CD14-positive monocyte (primary cell): ENCODE measurements at regions not wholly inside any gene's neighbourhood (a gene's known extent, or its start where the extent isn't known, plus 50 kb on each side); places are given as distances from the start of the nearest gene placed in this dataset.
"Not testable (repeated sequence)": the region's sequence is repeated elsewhere in the genome, so short reads cannot be mapped to it uniquely, and the experiment has no call there.

ENCODE experiments used
- DNase-seq, 3 donors: peaks; one replicate each; pipeline ENCODE4 v3.0.0-alpha.2; 2011 to 2022
- H2AFZ ChIP-seq: 2 replicates; pipeline ENCODE4 v1.6.0; 2012; ENCODE audit warnings: mild to moderate bottlenecking, low read depth, low read length, inconsistent platforms; ENCODE audit not compliant: insufficient read depth, poor library complexity, severe bottlenecking
- H3K27ac ChIP-seq, 2 donors: 1 replicate in 1 of 2; 2 replicates in 1 of 2; pipeline ENCODE4 v1.5.1; 2012 to 2013; ENCODE audit warnings: low read length in 2 of 2, control low read depth in 1 of 2, inconsistent platforms in 1 of 2, low read depth in 1 of 2, mild to moderate bottlenecking in 1 of 2
- H3K27me3 ChIP-seq, 2 donors: one replicate each; pipeline versions ENCODE4 v1.6.0 to v1.6.1; 2011 to 2013; ENCODE audit warnings: low read length in 2 of 2; ENCODE audit not compliant: control insufficient read depth in 2 of 2, insufficient read depth in 2 of 2
- H3K36me3 ChIP-seq, 2 donors: replicated peaks in 1 of 2; 1 replicate in 1 of 2; 2 replicates in 1 of 2; pipeline versions ENCODE4 v1.5.1 to v1.6.1; 2012 to 2013; ENCODE audit warnings: low read length in 2 of 2, control low read depth in 1 of 2, inconsistent platforms in 1 of 2, mild to moderate bottlenecking in 1 of 2; ENCODE audit not compliant: insufficient read depth in 2 of 2, control insufficient read depth in 1 of 2
- H3K4me1 ChIP-seq, 2 donors: 1 replicate in 1 of 2; 2 replicates in 1 of 2; pipeline versions ENCODE4 v1.5.1 to v1.6.1; 2012 to 2013; ENCODE audit warnings: low read length in 2 of 2, control low read depth in 1 of 2, inconsistent platforms in 1 of 2, mild to moderate bottlenecking in 1 of 2, moderate library complexity in 1 of 2; ENCODE audit not compliant: insufficient read depth in 2 of 2, control insufficient read depth in 1 of 2
- H3K4me2 ChIP-seq: replicated peaks from 2 replicates; pipeline ENCODE3; 2012; ENCODE audit warnings: low read length, moderate library complexity, mild to moderate bottlenecking; ENCODE audit not compliant: poor library complexity, severe bottlenecking; ENCODE audit errors: extremely low read depth
- H3K4me3 ChIP-seq, 3 experiments: fragments of 200-600 bp in 1 of 3; sonication (generic) in 1 of 3; replicated peaks in 1 of 3; 1 replicate in 2 of 3; 2 replicates in 1 of 3; pipeline ENCODE4 v1.5.1; 2011 to 2013; ENCODE audit warnings: low read length in 3 of 3, mild to moderate bottlenecking in 3 of 3, control low read depth in 2 of 3, low read depth in 2 of 3, inconsistent platforms in 1 of 3, moderate library complexity in 1 of 3
- H3K79me2 ChIP-seq: 2 replicates; pipeline ENCODE4 v1.6.0; 2012; ENCODE audit warnings: mild to moderate bottlenecking, control low read depth, inconsistent platforms, low read length, moderate library complexity; ENCODE audit not compliant: insufficient read depth
- H3K9ac ChIP-seq: 2 replicates; pipeline ENCODE4 v1.6.0; 2017; ENCODE audit warnings: low read length, mild to moderate bottlenecking; ENCODE audit not compliant: insufficient read depth, poor library complexity, severe bottlenecking
- H3K9me3 ChIP-seq, 2 donors: replicated peaks in 1 of 2; 1 replicate in 1 of 2; 2 replicates in 1 of 2; pipeline versions ENCODE4 v1.5.1 to v1.6.1; 2012 to 2013; ENCODE audit warnings: low read length in 2 of 2, control low read depth in 1 of 2; ENCODE audit not compliant: control insufficient read depth in 1 of 2, insufficient read depth in 1 of 2
- H4K20me1 ChIP-seq: 2 replicates; pipeline ENCODE4 v1.6.0; 2012; ENCODE audit warnings: mild to moderate bottlenecking, low read length, control low read depth, moderate library complexity; ENCODE audit not compliant: insufficient read depth
- H3K27ac Mint-ChIP-seq, 7 donors: one replicate each; pipeline ENCODE4 v1.8.0; 2020; ENCODE audit warnings: mild to moderate bottlenecking in 7 of 7, mixed read lengths in 7 of 7, moderate library complexity in 6 of 7, inconsistent platforms in 2 of 7
- H3K27me3 Mint-ChIP-seq, 3 donors: one replicate each; pipeline ENCODE4 v1.8.0; 2021 to 2022; ENCODE audit warnings: low read depth in 3 of 3, mild to moderate bottlenecking in 3 of 3, mixed read lengths in 3 of 3, moderate library complexity in 3 of 3, inconsistent platforms in 1 of 3
- H3K36me3 Mint-ChIP-seq, 2 donors: one replicate each; pipeline ENCODE4 v1.8.0; 2020; ENCODE audit warnings: mixed read lengths in 2 of 2, inconsistent platforms in 1 of 2, mild to moderate bottlenecking in 1 of 2
- H3K4me1 Mint-ChIP-seq: one replicate; pipeline ENCODE4 v1.8.0; 2020; ENCODE audit warnings: mild to moderate bottlenecking, mixed read lengths
- H3K4me3 Mint-ChIP-seq, 2 donors: one replicate each; pipeline ENCODE4 v1.8.0; 2020; ENCODE audit warnings: mild to moderate bottlenecking in 2 of 2, mixed read lengths in 2 of 2, moderate library complexity in 1 of 2
- H3K9me3 Mint-ChIP-seq, 7 donors: one replicate each; pipeline ENCODE4 v1.8.0; 2020 to 2022; ENCODE audit warnings: mixed read lengths in 7 of 7, mild to moderate bottlenecking in 6 of 7, moderate library complexity in 6 of 7, inconsistent platforms in 2 of 7
- CTCF ChIP-seq: fragments of 200-600 bp; IDR thresholded peaks from one replicate; pipeline ENCODE4 v1.8.0; 2022; ENCODE audit warnings: antibody characterized with exemption, mild to moderate bottlenecking
- WGBS: methylation state at CpG from one replicate; pipeline ENCODE4 v1.1.5; 2013; ENCODE audit warnings: missing lambda C conversion rate; ENCODE audit not compliant: insufficient coverage; 5-methylcytosine and 5-hydroxymethylcytosine counted together
- intact Hi-C, 2 donors: fragments of 100-400 bp; cut with micrococcal nuclease; formaldehyde crosslinking; loops; one replicate each; pipeline versions ENCODE4 v1.15.0 to v1.15.1; 2023

GRCh38 chr9:6144947-6145346 is 70.7 kb upstream of the IL33 start:
- intact Hi-C loops, result no loop called here
- no peaks in the 10 kb centered on the region for H3K4me1 Mint-ChIP-seq
- Histone ChIP-seq H2AFZ (no peak overlapping the region), H3K27ac (no peak overlapping the region), H3K9ac (no peak overlapping the region), H3K36me3 (no peaks in the 10 kb centered on the region), H3K27me3 (no peaks in the 10 kb centered on the region), H3K4me2 (no peak overlapping the region), H3K4me3 (no peak overlapping the region), H3K4me1 (no peaks in the 10 kb centered on the region), H3K79me2 (no peaks in the 10 kb centered on the region), H3K9me3 (peaks cover 0 to 7% of the 10 kb centered on the region in 2 donors), H4K20me1 (no peaks in the 10 kb centered on the region)
- peaks cover 0 to 2% (median 1%) of the 10 kb centered on the region in 3 donors for H3K27me3 Mint-ChIP-seq
- no peak for DNase-seq
- H3K36me3 Mint-ChIP-seq, result no peaks in the 10 kb centered on the region
- peaks cover 3 to 7% (median 5%) of the 10 kb centered on the region in 7 donors for H3K9me3 Mint-ChIP-seq
- TF ChIP-seq CTCF, result no peak
- no peak overlapping the region for H3K4me3 Mint-ChIP-seq
- WGBS, result no CpG with 5 or more reads among the region's 1 CpG
- H3K27ac Mint-ChIP-seq, result no peak overlapping the region

GRCh38 chr9:6142799-6143454 is 72.7 kb upstream of the IL33 start:
- peak overlapping the region in 1 of 7 donors; percentile 9 for H3K27ac Mint-ChIP-seq
- H2AFZ ChIP-seq, result no peak overlapping the region
- no peak overlapping the region for H3K4me2 ChIP-seq
- no peaks in the 10 kb centered on the region for H3K36me3 ChIP-seq
- intact Hi-C loops, result no loop called here
- no peaks in the 10 kb centered on the region for H3K79me2 ChIP-seq
- DNase-seq, result no peak
- no peak overlapping the region for H3K4me3 ChIP-seq
- H3K9me3 Mint-ChIP-seq, result peaks cover 0 to 7% (median 6%) of the 10 kb centered on the region in 7 donors
- H3K9ac ChIP-seq, result no peak overlapping the region
- peaks cover 1 to 4% (median 3%) of the 10 kb centered on the region in 3 donors for H3K27me3 Mint-ChIP-seq
- H3K27me3 ChIP-seq, result no peaks in the 10 kb centered on the region
- no peaks in the 10 kb centered on the region for H3K9me3 ChIP-seq
- TF ChIP-seq CTCF, result no peak
- H3K4me1 ChIP-seq, result no peaks in the 10 kb centered on the region
- H4K20me1 ChIP-seq, result no peaks in the 10 kb centered on the region
- H3K4me1 Mint-ChIP-seq, result no peaks in the 10 kb centered on the region
- no peak overlapping the region for H3K27ac ChIP-seq
- H3K4me3 Mint-ChIP-seq, result no peak overlapping the region
- H3K36me3 Mint-ChIP-seq, result no peaks in the 10 kb centered on the region

- H3K4me3 Mint-ChIP-seq, H4K20me1 ChIP-seq, H3K36me3 ChIP-seq, H3K4me3 ChIP-seq, H3K79me2 ChIP-seq, H3K27ac Mint-ChIP-seq, H3K27ac ChIP-seq, H2AFZ ChIP-seq, H3K36me3 Mint-ChIP-seq, DNase-seq, H3K9ac ChIP-seq, intact Hi-C loops, H3K4me2 ChIP-seq, H3K9me3 ChIP-seq: not testable (repeated sequence)
- Mint-ChIP-seq H3K9me3 (peaks cover 0 to 11% (median 9%) of the 10 kb centered on the region in 7 donors), H3K27me3 (peaks cover 7 to 19% (median 14%) of the 10 kb centered on the region in 3 donors), H3K4me1 (peaks cover 16% of the 10 kb centered on the region)
- peaks cover 6 to 13% of the 10 kb centered on the region in 2 donors for H3K27me3 ChIP-seq
- peaks cover 5 to 11% of the 10 kb centered on the region in 2 donors for H3K4me1 ChIP-seq
- WGBS, result 87% methylated on average over 8 of the region's 25 CpGs
These were observed 79.8 kb upstream of the IL33 start for GRCh38 chr9:6135780-6136179.
